ELF-1 (cell line): ENCODE measurements at regions not wholly inside any gene's neighbourhood (a gene's known extent, or its start where the extent isn't known, plus 50 kb on each side); places are given as distances from the start of the nearest gene placed in this dataset.
A peak's percentile ranks its signal among the peaks of the same experiment; 100 is the strongest.
"Not testable (repeated sequence)": the region's sequence is repeated elsewhere in the genome, so short reads cannot be mapped to it uniquely, and the experiment has no call there.

ENCODE experiments used
- DNase-seq: peaks from one replicate; pipeline ENCODE4 v3.0.0-alpha.2; 2016; ENCODE audit warnings: low read depth, low spot score

- DNase-seq = not testable (repeated sequence)
These were observed 3964.9 kb upstream of the TPTE start for GRCh38 chr21:6556516-6556915.

GRCh38 chr21:6557415-6557814, 3964.0 kb upstream of the TPTE start:
- not testable (repeated sequence) for DNase-seq

DNA sequence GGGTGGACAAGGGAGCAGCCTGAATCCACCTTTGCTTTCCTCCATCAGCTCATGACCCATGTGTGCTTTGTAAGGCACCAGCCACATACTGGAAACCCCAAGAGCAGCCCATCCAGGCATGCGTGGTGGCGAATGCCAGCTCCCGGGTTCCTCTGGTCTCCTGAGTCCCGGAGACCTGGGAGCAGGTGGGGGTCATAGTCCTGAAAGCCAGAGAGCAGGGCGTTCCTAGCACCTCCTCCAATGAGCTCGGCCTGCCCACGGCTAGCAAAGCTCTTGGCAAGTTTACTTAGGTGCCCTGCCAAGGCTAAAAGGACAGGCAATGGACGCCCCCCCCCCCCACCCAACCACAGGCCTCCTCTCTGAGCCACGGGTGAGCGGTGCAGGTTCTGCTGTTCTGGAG, 3960.2 kb upstream of the TPTE start:
- not testable (repeated sequence) for DNase-seq

GRCh38 chr21:6561578-6561977, 3959.8 kb upstream of the TPTE start:
- DNase-seq = not testable (repeated sequence)

GRCh38 chr21:6564543-6565166, 3956.7 kb upstream of the TPTE start:
- DNase-seq = not testable (repeated sequence)

DNA sequence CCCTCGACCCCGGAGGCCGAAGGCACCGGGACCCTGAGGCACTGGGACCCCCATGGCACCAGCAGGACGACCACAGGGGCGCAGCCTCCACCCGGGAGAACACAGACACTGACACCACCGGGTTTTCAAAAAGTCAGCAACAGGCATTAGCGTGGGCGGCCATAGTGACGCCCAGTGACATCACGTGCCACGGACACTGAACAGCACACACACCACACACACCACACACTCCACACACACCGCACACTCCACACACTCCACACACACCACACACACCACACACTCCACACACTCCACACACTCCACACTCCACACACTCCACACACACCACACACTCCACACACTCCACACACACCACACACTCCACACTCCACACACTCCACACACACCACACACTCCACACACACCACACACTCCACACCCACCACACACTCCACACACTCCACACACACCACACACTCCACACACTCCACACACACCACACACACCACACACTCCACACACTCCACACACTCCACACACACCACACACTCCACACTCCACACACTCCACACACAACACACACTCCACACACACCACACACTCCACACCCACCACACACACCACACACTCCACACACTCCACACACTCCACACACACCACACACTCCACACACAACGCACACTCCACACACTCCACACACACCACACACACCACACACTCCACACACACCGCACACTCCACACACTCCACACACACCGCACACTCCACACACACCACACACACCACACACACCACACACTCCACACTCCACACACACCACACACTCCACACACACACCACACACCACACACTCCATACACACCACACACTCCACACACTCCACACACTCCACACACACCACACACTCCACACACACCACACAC, 3955.9 kb upstream of the TPTE start:
- DNase-seq = peak; percentile 5

DNA sequence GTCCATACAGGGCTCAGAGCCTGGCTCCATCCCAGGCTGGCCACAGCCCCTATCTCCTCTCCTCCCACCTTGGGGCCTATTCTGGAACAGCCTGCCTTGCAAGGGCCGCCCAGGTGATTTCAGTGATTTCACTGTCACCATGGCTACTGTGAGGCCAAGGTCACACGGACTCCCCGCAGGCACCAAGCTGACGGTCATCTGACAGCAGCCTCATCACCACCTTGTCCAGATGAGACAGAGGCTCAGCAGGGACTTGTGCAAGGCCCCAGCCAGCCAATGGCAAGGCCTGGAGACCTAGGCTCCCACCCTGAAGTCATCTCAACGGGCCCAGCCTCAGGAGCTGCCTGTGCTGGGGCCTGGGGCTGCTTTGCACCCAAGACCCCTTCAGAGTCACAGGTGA, 3953.8 kb upstream of the TPTE start:
- not testable (repeated sequence) for DNase-seq

DNA sequence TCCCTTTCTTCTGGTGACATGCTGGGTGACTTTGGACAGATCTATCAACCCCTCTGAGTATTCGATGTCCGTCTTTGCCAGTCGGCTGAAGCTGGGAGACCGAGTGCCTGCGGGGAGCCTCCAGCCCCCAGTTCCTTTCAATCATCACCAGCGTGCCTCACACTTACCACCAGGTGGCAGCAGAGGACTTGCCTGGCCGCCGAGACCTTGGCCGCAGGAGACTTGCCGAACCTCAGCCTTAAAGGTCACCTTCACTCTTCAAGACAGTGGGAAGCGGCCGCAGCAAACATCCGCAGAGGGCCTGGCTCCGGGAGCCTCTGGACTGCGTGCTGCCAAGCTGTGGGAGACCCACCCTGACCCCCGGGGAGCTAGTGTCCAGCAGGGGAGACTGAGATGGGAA, 3952.2 kb upstream of the TPTE start:
- not testable (repeated sequence) for DNase-seq

GRCh38 chr21:6569587-6570392, 3951.6 kb upstream of the TPTE start:
- not testable (repeated sequence) for DNase-seq

DNA sequence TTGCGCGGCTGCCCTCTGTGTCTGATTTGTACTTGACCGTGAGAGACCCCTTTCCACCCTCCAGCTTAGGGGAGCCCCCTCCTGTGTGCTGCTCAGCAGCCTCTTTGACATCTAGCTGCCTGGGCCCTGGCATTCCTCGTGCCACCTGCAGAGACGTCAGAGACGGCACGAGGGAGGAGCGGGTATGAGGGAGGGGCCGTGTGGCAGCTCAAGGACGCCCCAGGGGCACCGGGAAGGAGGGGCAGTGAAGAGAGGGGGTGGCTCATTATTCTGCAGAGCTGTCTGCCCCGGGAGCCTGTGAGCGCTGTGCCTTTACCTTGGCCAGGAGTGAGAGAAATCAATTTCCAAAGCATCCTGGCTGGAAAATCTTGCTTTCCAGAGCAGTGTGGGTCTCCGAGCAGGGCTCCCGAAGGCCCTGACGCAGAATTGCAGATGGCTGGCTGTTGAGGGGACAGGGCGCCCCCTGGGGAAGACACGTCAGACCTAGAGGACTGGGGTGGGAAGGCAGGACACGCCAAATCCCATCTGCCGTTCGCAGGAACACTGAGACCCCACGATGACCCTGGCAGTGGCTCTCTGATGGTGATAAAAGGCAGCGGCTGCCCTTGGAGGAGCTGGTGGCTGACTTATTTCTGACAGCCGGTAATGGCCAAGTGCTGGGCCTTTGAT, 3950.5 kb upstream of the TPTE start:
- not testable (repeated sequence) for DNase-seq

DNA sequence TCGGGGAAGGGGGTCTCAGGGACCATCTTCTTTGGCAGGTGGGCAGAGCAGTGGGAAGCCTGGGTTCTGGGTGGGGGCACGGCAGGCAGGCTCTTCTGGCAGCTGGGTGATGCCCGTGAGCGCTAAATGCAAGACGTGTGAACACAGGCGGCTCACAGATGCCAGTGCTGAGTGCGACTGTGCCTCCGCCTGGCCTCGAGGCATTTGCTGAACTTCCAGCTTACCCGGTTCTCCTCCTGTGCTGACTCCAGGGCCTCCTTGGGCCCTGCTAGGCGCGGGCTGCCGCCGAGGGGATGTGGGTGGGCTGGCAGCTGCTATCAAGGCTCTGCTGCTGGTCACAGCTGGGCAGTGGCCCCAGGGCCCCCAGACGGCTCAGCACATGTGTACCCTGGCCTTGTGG, 3947.8 kb upstream of the TPTE start:
- not testable (repeated sequence) for DNase-seq

GRCh38 chr21:6579801-6580200, 3941.6 kb upstream of the TPTE start:
- not testable (repeated sequence) for DNase-seq
